GM10248 (cell line): ENCODE measurements at regions not wholly inside any gene's neighbourhood (a gene's known extent, or its start where the extent isn't known, plus 50 kb on each side); places are given as distances from the start of the nearest gene placed in this dataset.

Source experiments
- CTCF ChIA-PET: fragments of 300-600 bp; sonication (Branson Sonifier 250); formaldehyde crosslinking; extraction: SDS; loops from one replicate; lab custom pipeline; 2021; ENCODE audit warnings: antibody characterized with exemption; lab: Yijun Ruan, JAX
- POLR2A ChIA-PET: fragments of 350-650 bp; sonication (Branson Sonifier 250); formaldehyde crosslinking; extraction: SDS; loops from one replicate; lab custom pipeline; 2020; ENCODE audit warnings: antibody characterized with exemption; lab: Yijun Ruan, JAX
- DNase-seq: peaks from one replicate; pipeline ENCODE4 v3.0.0; 2012; ENCODE audit errors: extremely low spot score
- TF ChIP-seq, protein P1 (sequence below): IDR thresholded peaks from 2 replicates; pipeline ENCODE4 v1.5.1; 2012; ENCODE audit warnings: mild to moderate bottlenecking, low read depth; ENCODE audit errors: extremely low read depth, missing control alignments, control extremely low read depth

DNA sequence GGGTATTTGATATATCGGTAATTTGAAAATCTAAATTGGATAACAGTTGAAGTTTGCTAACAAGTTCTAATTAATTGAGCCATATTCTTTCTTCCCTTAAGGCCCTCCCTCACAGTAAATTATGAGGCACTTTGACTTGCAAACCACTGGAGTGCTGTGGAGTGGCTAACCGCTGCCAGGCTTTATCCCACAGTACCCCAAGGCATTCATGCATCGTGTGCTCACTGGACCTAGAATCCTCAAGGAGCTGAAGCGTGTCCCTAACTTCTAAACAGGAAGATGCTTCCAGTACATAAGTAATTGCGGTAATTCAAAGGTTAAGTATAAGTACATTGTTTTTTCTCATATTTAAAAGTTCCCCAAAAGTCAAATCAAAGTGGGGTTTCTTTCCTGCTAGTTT is 499.9 kb downstream of the TFAP2A start:
- DNase-seq, result no peak
- TF ChIP-seq, protein P1, sequence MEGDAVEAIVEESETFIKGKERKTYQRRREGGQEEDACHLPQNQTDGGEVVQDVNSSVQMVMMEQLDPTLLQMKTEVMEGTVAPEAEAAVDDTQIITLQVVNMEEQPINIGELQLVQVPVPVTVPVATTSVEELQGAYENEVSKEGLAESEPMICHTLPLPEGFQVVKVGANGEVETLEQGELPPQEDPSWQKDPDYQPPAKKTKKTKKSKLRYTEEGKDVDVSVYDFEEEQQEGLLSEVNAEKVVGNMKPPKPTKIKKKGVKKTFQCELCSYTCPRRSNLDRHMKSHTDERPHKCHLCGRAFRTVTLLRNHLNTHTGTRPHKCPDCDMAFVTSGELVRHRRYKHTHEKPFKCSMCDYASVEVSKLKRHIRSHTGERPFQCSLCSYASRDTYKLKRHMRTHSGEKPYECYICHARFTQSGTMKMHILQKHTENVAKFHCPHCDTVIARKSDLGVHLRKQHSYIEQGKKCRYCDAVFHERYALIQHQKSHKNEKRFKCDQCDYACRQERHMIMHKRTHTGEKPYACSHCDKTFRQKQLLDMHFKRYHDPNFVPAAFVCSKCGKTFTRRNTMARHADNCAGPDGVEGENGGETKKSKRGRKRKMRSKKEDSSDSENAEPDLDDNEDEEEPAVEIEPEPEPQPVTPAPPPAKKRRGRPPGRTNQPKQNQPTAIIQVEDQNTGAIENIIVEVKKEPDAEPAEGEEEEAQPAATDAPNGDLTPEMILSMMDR, result no peak
- POLR2A ChIA-PET, result no interaction called here
- CTCF ChIA-PET, result no interaction called here

DNA sequence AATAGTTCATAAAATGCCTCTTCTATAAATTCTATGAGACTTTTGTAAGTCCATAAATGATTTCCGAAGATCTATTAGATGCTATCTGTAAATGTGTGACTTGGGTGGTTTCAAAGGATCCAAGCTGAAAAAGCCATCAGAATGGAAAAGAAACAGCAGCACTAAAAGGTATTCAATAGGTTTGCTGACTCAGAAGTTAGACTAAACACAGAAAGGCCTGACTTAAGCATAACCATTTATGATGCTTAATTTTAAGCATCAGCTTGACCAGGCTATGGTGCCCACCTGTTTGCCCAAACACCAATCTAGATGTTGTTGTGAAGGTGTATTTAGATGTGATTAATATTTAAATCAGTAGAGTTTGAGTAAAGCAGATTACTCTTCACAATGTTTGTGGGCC is 513.5 kb downstream of the TFAP2A start:
- TF ChIP-seq, protein P1, result no peak
- no peak for DNase-seq
- POLR2A ChIA-PET, result no interaction called here
- CTCF ChIA-PET, result interaction anchor here (1.5 kb wide), 1 partner anchor 19 kb away, joined by 3 read pairs; no protein-coding TSS in a partner anchor

DNA sequence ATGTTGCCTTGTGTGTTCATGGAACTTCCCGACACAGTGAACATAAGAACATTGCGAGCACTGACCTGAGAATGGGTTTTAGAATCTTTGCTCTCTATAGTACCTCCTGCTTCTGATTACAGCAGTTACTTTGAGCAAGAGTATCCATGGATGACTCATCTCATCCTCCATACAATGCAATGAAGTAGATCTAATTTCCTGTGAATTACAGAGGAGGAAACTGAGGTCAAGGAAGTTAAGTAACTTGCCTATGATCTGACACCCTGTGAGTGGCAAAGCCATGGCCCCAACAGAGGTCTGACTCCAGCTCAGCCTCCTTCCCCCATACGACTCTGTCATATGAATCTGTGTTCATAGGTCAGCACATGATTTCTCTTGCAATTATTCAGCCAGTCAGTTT is 518.1 kb downstream of the TFAP2A start:
- DNase-seq, result no peak
- TF ChIP-seq, protein P1, result no peak
- POLR2A ChIA-PET, result no interaction called here
- CTCF ChIA-PET, result no interaction called here

DNA sequence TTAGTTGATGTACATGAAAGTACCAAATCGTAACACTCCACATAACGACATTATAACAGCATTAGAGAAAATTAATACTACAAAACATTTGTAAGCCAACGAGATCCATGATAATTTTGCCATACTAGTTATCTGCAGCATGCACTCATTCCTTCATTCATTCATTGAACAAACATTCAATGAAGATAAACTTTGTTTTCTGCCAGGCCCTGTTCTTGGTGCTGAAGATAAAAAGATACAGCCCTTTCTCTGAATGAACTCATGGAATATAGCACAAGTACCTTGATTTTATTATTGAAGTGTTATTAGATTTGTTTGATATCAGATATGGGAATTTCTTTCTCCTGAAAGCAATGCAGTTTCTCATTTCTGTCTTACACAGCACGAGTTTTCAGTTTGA is 524.0 kb downstream of the TFAP2A start:
- no peak for DNase-seq
- ChIA-PET CTCF (no interaction called here), POLR2A (no interaction called here)
- TF ChIP-seq, protein P1, result no peak

DNA sequence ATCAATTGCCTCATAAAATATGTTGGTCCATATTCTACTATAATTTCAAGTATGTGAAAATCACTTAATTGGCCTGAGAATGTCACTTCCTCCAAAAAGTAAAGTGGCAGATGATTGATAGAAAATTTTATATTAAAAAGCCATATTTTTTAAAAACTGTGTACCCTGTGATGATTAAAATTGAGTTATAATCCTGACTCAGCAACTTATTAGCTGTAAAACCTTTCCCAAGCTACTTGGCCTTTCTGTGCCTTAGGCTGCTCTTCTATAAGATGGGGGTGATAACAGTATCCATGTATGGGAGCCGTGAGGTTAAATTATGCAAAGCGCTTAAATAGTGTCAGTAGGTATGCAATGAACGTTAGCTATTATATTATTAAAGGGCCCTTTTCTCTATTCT is 524.4 kb downstream of the TFAP2A start:
- no peak for DNase-seq
- ChIA-PET POLR2A (no interaction called here), CTCF (no interaction called here)
- TF ChIP-seq, protein P1, result no peak

DNA sequence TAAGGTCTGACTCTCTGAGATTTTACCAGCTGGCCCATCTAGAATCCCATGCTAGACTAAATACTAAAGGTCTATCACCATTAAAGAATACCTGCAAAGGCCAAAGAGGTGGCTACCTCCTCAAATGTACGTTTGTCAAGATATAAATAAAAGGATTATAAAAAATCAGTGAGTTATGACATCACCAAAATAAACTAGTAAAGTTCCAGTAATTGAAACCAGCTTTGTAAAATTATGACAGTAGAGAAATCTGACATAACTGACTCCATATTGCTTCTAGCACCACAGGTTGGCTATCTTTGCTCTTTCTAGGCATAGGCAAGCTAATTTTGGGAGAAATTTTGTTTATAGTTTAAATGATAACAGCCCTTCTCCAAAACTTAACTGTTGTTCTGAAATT is 536.3 kb downstream of the TFAP2A start:
- ChIA-PET CTCF (no interaction called here), POLR2A (no interaction called here)
- TF ChIP-seq, protein P1, result no peak
- DNase-seq, result no peak
